PC-9 (cell line): ENCODE measurements at regions not wholly inside any gene's neighbourhood (a gene's known extent, or its start where the extent isn't known, plus 50 kb on each side); places are given as distances from the start of the nearest gene placed in this dataset.

Experiments
- CTCF ChIP-seq: fragments of 200-600 bp; sonication (generic); conservative IDR thresholded peaks from 2 replicates; pipeline ENCODE4 v1.6.1; 2017; ENCODE audit warnings: mixed run types, antibody characterized with exemption, mild to moderate bottlenecking, moderate library complexity
- EZH2 ChIP-seq: fragments of 200-600 bp; sonication (generic); IDR thresholded peaks from 2 replicates; pipeline ENCODE4 v1.8.0; 2017; ENCODE audit warnings: antibody characterized with exemption, low read depth

- TF ChIP-seq CTCF (no peak), EZH2 (no peak)
These were observed 110.2 kb downstream of the RAP2A start for GRCh38 chr13:97544031-97544765.
